H1 (cell line): ENCODE measurements at regions not wholly inside any gene's neighbourhood (a gene's known extent, or its start where the extent isn't known, plus 50 kb on each side); places are given as distances from the start of the nearest gene placed in this dataset.

Experiments
- EZH2 ChIP-seq: fragments of 200-600 bp; sonication (generic); IDR thresholded peaks from 2 replicates; pipeline ENCODE4 v1.7.1; 2012; ENCODE audit warnings: low read depth, mild to moderate bottlenecking, moderate library complexity, low read length, inconsistent platforms; ENCODE audit not compliant: severe bottlenecking
- POU5F1 ChIP-seq: IDR thresholded peaks from 2 replicates; pipeline ENCODE4 v1.6.1; 2011; ENCODE audit warnings: low read depth, mild to moderate bottlenecking, low read length, moderate library complexity

GRCh38 chr13:109384491-109385241 lies 401.7 kb downstream of the IRS2 start (continued):
- TF ChIP-seq POU5F1 (no peak), EZH2 (no peak)
